ENCODE measurements at regions not wholly inside any gene's neighbourhood (a gene's known extent, or its start where the extent isn't known, plus 50 kb on each side); places are given as distances from the start of the nearest gene placed in this dataset.

DNA sequence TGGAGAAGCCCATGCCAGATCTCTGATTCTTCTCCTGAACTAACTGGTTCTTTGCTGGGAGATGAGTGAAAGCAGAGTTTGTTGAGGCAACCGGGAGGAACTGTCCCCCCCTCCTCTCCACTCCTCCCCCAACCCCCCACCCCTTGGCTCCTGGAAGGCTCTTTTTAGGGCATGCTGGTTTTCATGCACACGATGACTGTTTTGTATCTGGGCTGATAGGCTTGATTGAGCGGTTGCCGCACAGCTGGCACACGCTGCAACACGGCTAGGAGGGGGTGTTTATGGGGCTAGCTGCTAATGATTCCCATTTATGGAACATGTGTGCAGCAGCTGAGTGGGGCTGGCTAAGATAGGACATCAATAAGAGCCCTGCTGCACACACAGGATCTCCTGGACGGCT is 137.2 kb downstream of the SMIM20 start:
- no peaks in the 10 kb centered on the region for H4K20me1 ChIP-seq (ENCODE audit: insufficient read depth, low read length)
- H3K4me3 ChIP-seq (replicated peaks in 1 of 3; ENCODE audit: low read depth in 2 of 3, low read length in 3 of 3) = no peak overlapping the region
- H3K4me2 ChIP-seq (replicated peaks; ENCODE audit: extremely low read depth, low read length, poor library complexity, severe bottlenecking) = no peak overlapping the region
- intact Hi-C loops (cut with micrococcal nuclease) = no loop called here
- TF ChIP-seq, protein P1, sequence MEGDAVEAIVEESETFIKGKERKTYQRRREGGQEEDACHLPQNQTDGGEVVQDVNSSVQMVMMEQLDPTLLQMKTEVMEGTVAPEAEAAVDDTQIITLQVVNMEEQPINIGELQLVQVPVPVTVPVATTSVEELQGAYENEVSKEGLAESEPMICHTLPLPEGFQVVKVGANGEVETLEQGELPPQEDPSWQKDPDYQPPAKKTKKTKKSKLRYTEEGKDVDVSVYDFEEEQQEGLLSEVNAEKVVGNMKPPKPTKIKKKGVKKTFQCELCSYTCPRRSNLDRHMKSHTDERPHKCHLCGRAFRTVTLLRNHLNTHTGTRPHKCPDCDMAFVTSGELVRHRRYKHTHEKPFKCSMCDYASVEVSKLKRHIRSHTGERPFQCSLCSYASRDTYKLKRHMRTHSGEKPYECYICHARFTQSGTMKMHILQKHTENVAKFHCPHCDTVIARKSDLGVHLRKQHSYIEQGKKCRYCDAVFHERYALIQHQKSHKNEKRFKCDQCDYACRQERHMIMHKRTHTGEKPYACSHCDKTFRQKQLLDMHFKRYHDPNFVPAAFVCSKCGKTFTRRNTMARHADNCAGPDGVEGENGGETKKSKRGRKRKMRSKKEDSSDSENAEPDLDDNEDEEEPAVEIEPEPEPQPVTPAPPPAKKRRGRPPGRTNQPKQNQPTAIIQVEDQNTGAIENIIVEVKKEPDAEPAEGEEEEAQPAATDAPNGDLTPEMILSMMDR (IDR thresholded peaks at IDR 0.05) = no peak
- no peak overlapping the region for H3K4me3 Mint-ChIP-seq
- H3K27me3 Mint-ChIP-seq (ENCODE audit: low read depth in 3 of 3) = peaks cover 11 to 27% (median 17%) of the 10 kb centered on the region in 3 donors
- no peak for DNase-seq
- H3K9me3 Mint-ChIP-seq = peaks cover 0 to 5% (median 0%) of the 10 kb centered on the region in 7 donors
- no peaks in the 10 kb centered on the region for H3K79me2 ChIP-seq (ENCODE audit: insufficient read depth, low read length)
- H3K9ac ChIP-seq (ENCODE audit: insufficient read depth, low read length, poor library complexity, severe bottlenecking) = no peak overlapping the region
- WGBS (ENCODE audit: insufficient coverage) = 94% methylated on average over 6 of the region's 7 CpGs
- H3K27ac ChIP-seq (ENCODE audit: low read depth in 1 of 2, low read length in 2 of 2) = no peak overlapping the region
- peaks cover 27 to 32% of the 10 kb centered on the region in 2 donors for H3K4me1 ChIP-seq (ENCODE audit: control insufficient read depth in 1 of 2, insufficient read depth in 2 of 2, low read length in 2 of 2)
- no peak overlapping the region for H2AFZ ChIP-seq (ENCODE audit: insufficient read depth, low read depth, low read length, poor library complexity, severe bottlenecking)
- H3K9me3 ChIP-seq (replicated peaks in 1 of 2; ENCODE audit: control insufficient read depth in 1 of 2, insufficient read depth in 1 of 2, low read length in 2 of 2) = no peaks in the 10 kb centered on the region
- H3K27ac Mint-ChIP-seq = no peak overlapping the region
- peaks cover 31% of the 10 kb centered on the region for H3K4me1 Mint-ChIP-seq
- H3K36me3 ChIP-seq (replicated peaks in 1 of 2; ENCODE audit: control insufficient read depth in 1 of 2, insufficient read depth in 2 of 2, low read length in 2 of 2) = no peaks in the 10 kb centered on the region
- no peaks in the 10 kb centered on the region for H3K27me3 ChIP-seq (ENCODE audit: control insufficient read depth in 2 of 2, insufficient read depth in 2 of 2, low read length in 2 of 2)
- no peaks in the 10 kb centered on the region for H3K36me3 Mint-ChIP-seq

DNA sequence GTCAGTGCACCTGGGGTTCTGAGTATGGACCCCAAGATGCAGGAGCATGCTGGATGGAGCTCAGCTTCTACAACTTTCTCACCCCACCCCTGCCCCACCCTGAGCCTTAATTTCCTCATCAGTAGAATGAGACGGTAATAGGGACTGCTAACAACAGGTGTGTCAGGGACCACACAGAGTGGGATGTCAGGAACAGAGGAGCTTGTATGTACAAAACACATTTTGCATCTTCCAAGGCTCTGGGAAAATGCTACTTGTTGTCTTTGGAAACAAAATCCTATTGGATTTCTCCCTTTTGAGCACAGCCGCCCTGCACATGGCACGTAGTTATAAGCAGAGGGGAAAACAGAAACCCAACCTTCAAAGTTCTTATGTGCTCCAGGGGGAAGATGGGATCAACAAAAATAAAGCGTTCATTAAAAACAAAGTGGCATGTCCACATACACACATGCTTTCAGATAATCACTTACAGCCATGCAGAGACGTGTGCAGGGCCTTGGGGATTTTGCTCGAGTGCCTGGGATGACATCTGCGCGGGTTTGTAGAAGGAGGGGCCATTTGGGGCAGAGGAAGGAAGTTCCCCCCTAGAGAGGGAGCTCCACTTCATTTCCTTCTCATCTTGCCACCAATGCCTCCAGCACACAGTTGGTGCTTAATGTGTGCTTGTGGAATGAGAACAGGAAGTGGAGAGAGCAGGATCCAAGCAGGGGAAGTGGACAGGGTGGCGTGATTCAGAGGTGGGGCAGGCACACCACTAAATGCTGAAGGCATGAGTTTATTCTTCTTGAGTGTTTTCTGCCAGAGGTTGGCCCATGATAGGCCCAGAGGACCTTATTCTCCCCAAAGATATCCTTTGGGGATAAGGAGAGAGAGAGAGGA is 138.9 kb downstream of the SMIM20 start:
- Histone ChIP-seq H3K9me3 (replicated peaks in 1 of 2; ENCODE audit: control insufficient read depth in 1 of 2, insufficient read depth in 1 of 2, low read length in 2 of 2) (no peaks in the 10 kb centered on the region), H2AFZ (ENCODE audit: insufficient read depth, low read depth, low read length, poor library complexity, severe bottlenecking) (no peak overlapping the region), H3K79me2 (ENCODE audit: insufficient read depth, low read length) (no peaks in the 10 kb centered on the region), H3K4me2 (replicated peaks; ENCODE audit: extremely low read depth, low read length, poor library complexity, severe bottlenecking) (no peak overlapping the region), H3K4me3 (replicated peaks in 1 of 3; ENCODE audit: low read depth in 2 of 3, low read length in 3 of 3) (no peak overlapping the region), H4K20me1 (ENCODE audit: insufficient read depth, low read length) (no peaks in the 10 kb centered on the region), H3K4me1 (ENCODE audit: control insufficient read depth in 1 of 2, insufficient read depth in 2 of 2, low read length in 2 of 2) (peaks cover 33 to 38% of the 10 kb centered on the region in 2 donors), H3K27me3 (ENCODE audit: control insufficient read depth in 2 of 2, insufficient read depth in 2 of 2, low read length in 2 of 2) (no peaks in the 10 kb centered on the region), H3K27ac (ENCODE audit: low read depth in 1 of 2, low read length in 2 of 2) (no peak overlapping the region), H3K36me3 (replicated peaks in 1 of 2; ENCODE audit: control insufficient read depth in 1 of 2, insufficient read depth in 2 of 2, low read length in 2 of 2) (no peaks in the 10 kb centered on the region), H3K9ac (ENCODE audit: insufficient read depth, low read length, poor library complexity, severe bottlenecking) (no peak overlapping the region)
- H3K9me3 Mint-ChIP-seq = peaks cover 0 to 3% (median 0%) of the 10 kb centered on the region in 7 donors
- TF ChIP-seq, protein P1 (IDR thresholded peaks at IDR 0.05) = no peak
- H3K4me1 Mint-ChIP-seq = peaks cover 40% of the 10 kb centered on the region
- H3K4me3 Mint-ChIP-seq = peak overlapping the region in 1 of 2 donors; percentile 16
- peak in 2 of 3 donors; percentile 19 to 60 for DNase-seq
- WGBS (ENCODE audit: insufficient coverage) = no CpG with 5 or more reads among the region's 9 CpGs
- intact Hi-C loops (cut with micrococcal nuclease) = no loop called here
- H3K27me3 Mint-ChIP-seq (ENCODE audit: low read depth in 3 of 3) = peaks cover 17 to 23% (median 23%) of the 10 kb centered on the region in 3 donors
- peak overlapping the region in 2 of 7 donors; percentile 55 to 68 for H3K27ac Mint-ChIP-seq
- no peaks in the 10 kb centered on the region for H3K36me3 Mint-ChIP-seq

Measured in CD14-positive monocyte (primary cell).